ENCODE measurements at regions not wholly inside any gene's neighbourhood (a gene's known extent, or its start where the extent isn't known, plus 50 kb on each side); places are given as distances from the start of the nearest gene placed in this dataset.

- peak overlapping the region in 1 of 11 experiments; percentile 4; a peak in 1 of 22 replicates for H3K4me2 ChIP-seq
- no peaks in the 10 kb centered on the region for H4K20me1 ChIP-seq
- TF ChIP-seq Cebpa-rat (IDR thresholded peaks at IDR 0.05), result no peak
- H3K4me1 ChIP-seq, result peaks cover 0 to 12% (median 0%) of the 10 kb centered on the region in 10 experiments; a peak in 3 of 20 replicates
- H3K9ac ChIP-seq, result no peak overlapping the region
- no peak overlapping the region for H3K4me3 ChIP-seq
- no peaks in the 10 kb centered on the region for H3K27me3 ChIP-seq
- no peak overlapping the region for H3K27ac ChIP-seq
- no peaks in the 10 kb centered on the region for H3K9me3 ChIP-seq (replicated peaks in 1 of 11)
- no peaks in the 10 kb centered on the region for H3K36me3 ChIP-seq
Observed at GRCh38 chr14:87640553-87640952, 352.4 kb downstream of the GALC start.

GRCh38 chr14:87638196-87638595 lies 354.8 kb downstream of the GALC start:
- H3K9ac ChIP-seq, result no peak overlapping the region
- no peak overlapping the region for H3K27ac ChIP-seq
- no peaks in the 10 kb centered on the region for H3K27me3 ChIP-seq
- H3K4me3 ChIP-seq, result no peak overlapping the region
- no peak for TF ChIP-seq Cebpa-rat (IDR thresholded peaks at IDR 0.05)
- no peaks in the 10 kb centered on the region for H4K20me1 ChIP-seq
- no peaks in the 10 kb centered on the region for H3K36me3 ChIP-seq
- H3K4me2 ChIP-seq, result no peak overlapping the region
- no peaks in the 10 kb centered on the region; a peak in 1 of 22 replicates for H3K9me3 ChIP-seq (replicated peaks in 1 of 11)
- peaks cover 0 to 17% (median 0%) of the 10 kb centered on the region in 10 experiments; a peak in 7 of 20 replicates for H3K4me1 ChIP-seq

GRCh38 chr14:87635442-87635841 lies 357.5 kb downstream of the GALC start:
- H3K9ac ChIP-seq, result no peak overlapping the region
- no peaks in the 10 kb centered on the region for H3K27me3 ChIP-seq
- H3K27ac ChIP-seq, result no peak overlapping the region
- peaks cover 10 to 42% (median 24%) of the 10 kb centered on the region in 10 experiments; a peak in 19 of 20 replicates for H3K4me1 ChIP-seq
- TF ChIP-seq Cebpa-rat (IDR thresholded peaks at IDR 0.05), result no peak
- H3K36me3 ChIP-seq, result no peaks in the 10 kb centered on the region
- no peaks in the 10 kb centered on the region; a peak in 1 of 22 replicates for H3K9me3 ChIP-seq (replicated peaks in 1 of 11)
- H4K20me1 ChIP-seq, result no peaks in the 10 kb centered on the region
- H3K4me3 ChIP-seq, result no peak overlapping the region
- no peak overlapping the region for H3K4me2 ChIP-seq

- TF ChIP-seq Cebpa-rat (IDR thresholded peaks at IDR 0.05), result no peak
- Histone ChIP-seq H4K20me1 (no peaks in the 10 kb centered on the region), H3K9ac (no peak overlapping the region), H3K27me3 (no peaks in the 10 kb centered on the region), H3K4me2 (peak overlapping the region in 8 of 11 experiments; percentile 3 to 78 (median 50); a peak in 13 of 22 replicates), H3K4me3 (no peak overlapping the region), H3K36me3 (no peaks in the 10 kb centered on the region), H3K4me1 (peaks cover 37 to 59% (median 51%) of the 10 kb centered on the region in 10 experiments), H3K9me3 (replicated peaks in 1 of 11) (no peaks in the 10 kb centered on the region; a peak in 1 of 22 replicates), H3K27ac (peak overlapping the region in 1 of 11 experiments; percentile 30; a peak in 1 of 22 replicates)
Observed at GRCh38 chr14:87632796-87633195, 360.2 kb downstream of the GALC start.

GRCh38 chr14:87630846-87631245 lies 362.1 kb downstream of the GALC start:
- H3K4me3 ChIP-seq, result no peak overlapping the region
- no peak for TF ChIP-seq Cebpa-rat (IDR thresholded peaks at IDR 0.05)
- H3K9me3 ChIP-seq (replicated peaks in 1 of 11), result no peaks in the 10 kb centered on the region; a peak in 1 of 22 replicates
- H4K20me1 ChIP-seq, result no peaks in the 10 kb centered on the region
- H3K4me1 ChIP-seq, result peaks cover 45 to 72% (median 64%) of the 10 kb centered on the region in 10 experiments
- no peaks in the 10 kb centered on the region for H3K36me3 ChIP-seq
- H3K27me3 ChIP-seq, result no peaks in the 10 kb centered on the region
- peak overlapping the region; percentile 54 to 80 (median 68); a peak in 20 of 22 replicates for H3K4me2 ChIP-seq
- H3K9ac ChIP-seq, result peak overlapping the region in 8 of 11 experiments; percentile 3 to 59 (median 35); a peak in 11 of 22 replicates
- H3K27ac ChIP-seq, result peak overlapping the region; percentile 31 to 92 (median 79); a peak in 20 of 22 replicates

GRCh38 chr14:87629788-87630187 lies 363.2 kb downstream of the GALC start:
- no peaks in the 10 kb centered on the region for H3K36me3 ChIP-seq
- H3K4me3 ChIP-seq, result no peak overlapping the region
- no peak for TF ChIP-seq Cebpa-rat (IDR thresholded peaks at IDR 0.05)
- peak overlapping the region in 3 of 11 experiments; percentile 52 to 59 (median 54); a peak in 1 of 22 replicates for H3K9ac ChIP-seq
- H3K27ac ChIP-seq, result peak overlapping the region; percentile 31 to 92 (median 79); a peak in 20 of 22 replicates
- no peaks in the 10 kb centered on the region for H4K20me1 ChIP-seq
- peaks cover 45 to 72% (median 64%) of the 10 kb centered on the region in 10 experiments for H3K4me1 ChIP-seq
- H3K4me2 ChIP-seq, result peak overlapping the region; percentile 54 to 80 (median 68)
- no peaks in the 10 kb centered on the region for H3K27me3 ChIP-seq
- no peaks in the 10 kb centered on the region; a peak in 1 of 22 replicates for H3K9me3 ChIP-seq (replicated peaks in 1 of 11)

- Histone ChIP-seq H4K20me1 (no peaks in the 10 kb centered on the region), H3K27me3 (no peaks in the 10 kb centered on the region), H3K27ac (peak overlapping the region; percentile 68 to 92 (median 80); a peak in 21 of 22 replicates), H3K4me2 (peak overlapping the region; percentile 54 to 80 (median 68); a peak in 21 of 22 replicates), H3K4me1 (peaks cover 45 to 72% (median 64%) of the 10 kb centered on the region in 10 experiments), H3K9me3 (replicated peaks in 1 of 11) (peaks cover 0 to 6% (median under 1%) of the 10 kb centered on the region in 11 experiments; a peak in 5 of 22 replicates), H3K36me3 (no peaks in the 10 kb centered on the region), H3K9ac (peak overlapping the region; percentile 7 to 71 (median 54); a peak in 18 of 22 replicates), H3K4me3 (no peak overlapping the region)
- TF ChIP-seq Cebpa-rat (IDR thresholded peaks at IDR 0.05), result no peak
Observed at GRCh38 chr14:87628780-87629179, 364.2 kb downstream of the GALC start.

GRCh38 chr14:87628129-87628528 lies 364.9 kb downstream of the GALC start:
- Histone ChIP-seq H3K4me1 (peaks cover 45 to 69% (median 64%) of the 10 kb centered on the region in 10 experiments), H4K20me1 (no peaks in the 10 kb centered on the region), H3K36me3 (no peaks in the 10 kb centered on the region), H3K9me3 (replicated peaks in 1 of 11) (peaks cover 2 to 11% (median 7%) of the 10 kb centered on the region in 11 experiments; a peak in 18 of 22 replicates), H3K27ac (peak overlapping the region; percentile 68 to 92 (median 80); a peak in 21 of 22 replicates), H3K27me3 (no peaks in the 10 kb centered on the region), H3K4me3 (no peak overlapping the region; a peak in 2 of 20 replicates), H3K9ac (peak overlapping the region; percentile 7 to 71 (median 54); a peak in 16 of 22 replicates), H3K4me2 (peak overlapping the region; percentile 54 to 80 (median 68))
- peak in 8 of 11 experiments; percentile 10 to 73 (median 40); a peak in 8 of 22 replicates for TF ChIP-seq Cebpa-rat (IDR thresholded peaks at IDR 0.05)

- no peak overlapping the region for H3K4me3 ChIP-seq
- H3K4me2 ChIP-seq, result peak overlapping the region in 1 of 11 experiments; percentile 20; a peak in 2 of 22 replicates
- peaks cover 21 to 30% (median 26%) of the 10 kb centered on the region in 11 experiments for H3K9me3 ChIP-seq (replicated peaks in 1 of 11)
- TF ChIP-seq Cebpa-rat (IDR thresholded peaks at IDR 0.05), result no peak
- no peaks in the 10 kb centered on the region for H3K27me3 ChIP-seq
- H4K20me1 ChIP-seq, result no peaks in the 10 kb centered on the region
- H3K36me3 ChIP-seq, result peaks cover 0 to 5% (median 0%) of the 10 kb centered on the region in 11 experiments; a peak in 1 of 22 replicates
- H3K9ac ChIP-seq, result no peak overlapping the region
- H3K4me1 ChIP-seq, result peaks cover 43 to 53% (median 46%) of the 10 kb centered on the region in 10 experiments
- peak overlapping the region in 4 of 11 experiments; percentile 1 to 92 (median 10); a peak in 6 of 22 replicates for H3K27ac ChIP-seq
Observed at GRCh38 chr14:87626266-87626665, 366.7 kb downstream of the GALC start.
